ENCODE measurements at regions not wholly inside any gene's neighbourhood (a gene's known extent, or its start where the extent isn't known, plus 50 kb on each side); places are given as distances from the start of the nearest gene placed in this dataset.
"Not testable (repeated sequence)": the region's sequence is repeated elsewhere in the genome, so short reads cannot be mapped to it uniquely, and the experiment has no call there.

- no peak for DNase-seq (ENCODE audit: low read depth)
Measured at GRCh38 chr2:153532140-153532539, 53.6 kb upstream of the RPRM start.

- not testable (repeated sequence) for DNase-seq (ENCODE audit: low read depth)
Measured at GRCh38 chr2:153533803-153534202, 55.2 kb upstream of the RPRM start.

- not testable (repeated sequence) for DNase-seq (ENCODE audit: low read depth)
Measured at GRCh38 chr2:153534590-153534989, 56.0 kb upstream of the RPRM start.

GRCh38 chr2:153536115-153536514, 57.6 kb upstream of the RPRM start:
- no peak for DNase-seq (ENCODE audit: low read depth)

- DNase-seq (ENCODE audit: low read depth), result not testable (repeated sequence)
Measured at GRCh38 chr2:153538102-153538501, 59.5 kb upstream of the RPRM start.

- no peak for DNase-seq (ENCODE audit: low read depth)
Measured at GRCh38 chr2:153543635-153544071, 65.1 kb upstream of the RPRM start.

- DNase-seq (ENCODE audit: low read depth), result no peak
Measured at GRCh38 chr2:153546358-153546757, 67.8 kb upstream of the RPRM start.

GRCh38 chr2:153548536-153548935, 70.0 kb upstream of the RPRM start:
- no peak for DNase-seq (ENCODE audit: low read depth)

GRCh38 chr2:153551698-153552097, 73.1 kb upstream of the RPRM start:
- no peak for DNase-seq (ENCODE audit: low read depth)

- no peak for DNase-seq (ENCODE audit: low read depth)
Measured at GRCh38 chr2:153557211-153557610, 78.6 kb upstream of the RPRM start.

GRCh38 chr2:153557714-153558113, 79.2 kb upstream of the RPRM start:
- no peak for DNase-seq (ENCODE audit: low read depth)

- DNase-seq (ENCODE audit: low read depth), result no peak
Measured at GRCh38 chr2:153558247-153558646, 79.7 kb upstream of the RPRM start.

GRCh38 chr2:153567367-153567766, 88.8 kb upstream of the RPRM start:
- DNase-seq (ENCODE audit: low read depth), result no peak

- DNase-seq (ENCODE audit: low read depth), result no peak
Measured at GRCh38 chr2:153568105-153568504, 89.5 kb upstream of the RPRM start.

GRCh38 chr2:153575171-153575853, 96.8 kb upstream of the RPRM start:
- DNase-seq (ENCODE audit: low read depth), result no peak

GRCh38 chr2:153584244-153584643, 105.7 kb upstream of the RPRM start:
- no peak for DNase-seq (ENCODE audit: low read depth)

- DNase-seq (ENCODE audit: low read depth), result no peak
Measured at GRCh38 chr2:153588408-153588807, 109.8 kb upstream of the RPRM start.

GRCh38 chr2:153589586-153589985, 111.0 kb upstream of the RPRM start:
- DNase-seq (ENCODE audit: low read depth), result no peak

GRCh38 chr2:153593086-153593485, 114.5 kb upstream of the RPRM start:
- DNase-seq (ENCODE audit: low read depth), result not testable (repeated sequence)

GRCh38 chr2:153595939-153596338, 117.4 kb upstream of the RPRM start:
- DNase-seq (ENCODE audit: low read depth), result no peak

GRCh38 chr2:153601812-153602211, 123.2 kb upstream of the RPRM start:
- DNase-seq (ENCODE audit: low read depth), result no peak

GRCh38 chr2:153604133-153604532, 125.6 kb upstream of the RPRM start:
- DNase-seq (ENCODE audit: low read depth), result no peak

- DNase-seq (ENCODE audit: low read depth), result no peak
Measured at GRCh38 chr2:153606623-153607022, 128.1 kb upstream of the RPRM start.

GRCh38 chr2:153622285-153622684, 143.7 kb upstream of the RPRM start:
- no peak for DNase-seq (ENCODE audit: low read depth)

All from amniotic epithelial cell (primary cell).